Right lobe of liver (tissue), 6 donors: ENCODE measurements at regions not wholly inside any gene's neighbourhood (a gene's known extent, or its start where the extent isn't known, plus 50 kb on each side); places are given as distances from the start of the nearest gene placed in this dataset.
A peak's percentile ranks its signal among the peaks of the same experiment; 100 is the strongest.

Experiments
- ATAC-seq, 4 donors: fragments of 200-7000 bp; cut with Tn5 transposase; one replicate each; pipeline ENCODE4 v1.9.1; 2020; ENCODE audit warnings: mild to moderate bottlenecking in 4 of 4, moderate library complexity in 4 of 4
- DNase-seq, 3 donors: peaks; one replicate each; pipeline ENCODE4 v3.0.0-alpha.2; 2020
- H3K27ac ChIP-seq, 3 donors: fragments of 200-600 bp; one replicate each; pipeline ENCODE4 v1.8.0; 2022
- H3K27me3 ChIP-seq, 2 donors: fragments of 200-600 bp; one replicate each; pipeline ENCODE4 v1.8.0; 2022
- H3K36me3 ChIP-seq, 4 donors: fragments of 200-600 bp; sonication (generic) in 1 of 4; one replicate each; pipeline versions ENCODE4 v1.5.1 to v1.8.0; 2017 to 2022; ENCODE audit warnings: control low read depth in 1 of 4
- H3K4me1 ChIP-seq, 4 donors: fragments of 200-600 bp; sonication (generic) in 1 of 4; one replicate each; pipeline versions ENCODE4 v1.5.1 to v1.8.0; 2017 to 2022; ENCODE audit warnings: control low read depth in 1 of 4
- H3K4me3 ChIP-seq, 3 donors: fragments of 200-600 bp; one replicate each; pipeline ENCODE4 v1.8.0; 2022
- H3K9me3 ChIP-seq, 4 donors: fragments of 200-600 bp; sonication (generic) in 1 of 4; one replicate each; pipeline versions ENCODE4 v1.5.1 to v1.8.0; 2017 to 2022; ENCODE audit warnings: control low read depth in 1 of 4
- POLR2A ChIP-seq: fragments of 450-650 bp; IDR thresholded peaks from one replicate; pipeline ENCODE4 v1.6.1; 2017; ENCODE audit warnings: antibody characterized with exemption, mild to moderate bottlenecking
- WGBS: methylation state at CpG from one replicate; pipeline ENCODE4 v1.1.6; 2018; ENCODE audit warnings: low coverage, low lambda C conversion rate; ENCODE audit not compliant: insufficient coverage; ENCODE audit errors: missing lambda C conversion rate; 5-methylcytosine and 5-hydroxymethylcytosine counted together
- intact Hi-C, 2 donors: fragments of 100-400 bp; cut with DNase I; formaldehyde crosslinking; loops; one replicate each; pipeline versions ENCODE4 v1.11.2 to v1.14.1; 2022
- TF ChIP-seq, protein P1 (sequence below), 4 donors: fragments of 200-600 bp in 3 of 4; fragments of 450-650 bp in 1 of 4; IDR thresholded peaks; one replicate each; pipeline versions ENCODE4 v1.5.1 to v1.8.0; 2016 to 2022; ENCODE audit warnings: antibody characterized with exemption in 4 of 4, mild to moderate bottlenecking in 2 of 4
- donor health status: DM: no; HTN: yes; CAD: no.
- donor health status: DM: no; HTN: no; CAD: no.
- donor health status: DM: no; HTN: no; CAD: no.
- donor health status: DM: no; HTN: yes; CAD: no.
- donor health status: DM: no; HTN: yes; CAD: no.

DNA sequence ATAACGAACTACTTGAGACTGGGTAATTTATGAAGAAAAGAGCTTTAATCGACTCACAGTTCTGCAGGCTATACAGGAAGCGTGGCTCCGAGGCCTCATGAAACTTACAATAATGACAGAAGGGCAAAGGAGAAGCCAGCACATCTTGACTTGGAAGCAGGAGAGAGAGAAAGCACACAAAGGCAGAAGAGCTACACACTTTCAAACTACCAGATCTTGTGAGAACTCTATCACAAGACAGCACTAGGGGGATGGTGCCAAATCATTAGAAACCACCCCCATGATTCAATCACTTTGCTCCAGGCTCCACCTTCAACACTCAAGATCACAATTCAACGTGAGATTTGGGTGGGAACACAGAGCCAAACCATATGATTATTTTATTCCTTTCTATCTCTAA is 655.9 kb upstream of the SYT4 start:
- intact Hi-C loops: no loop called here
- WGBS: 67% methylated on average over 5 of the region's 5 CpGs
- Histone ChIP-seq H3K36me3 (no peaks in the 10 kb centered on the region), H3K27ac (no peak overlapping the region), H3K4me1 (no peaks in the 10 kb centered on the region), H3K27me3 (no peaks in the 10 kb centered on the region), H3K4me3 (no peak overlapping the region), H3K9me3 (no peaks in the 10 kb centered on the region)
- TF ChIP-seq POLR2A: no peak
- TF ChIP-seq, protein P1, sequence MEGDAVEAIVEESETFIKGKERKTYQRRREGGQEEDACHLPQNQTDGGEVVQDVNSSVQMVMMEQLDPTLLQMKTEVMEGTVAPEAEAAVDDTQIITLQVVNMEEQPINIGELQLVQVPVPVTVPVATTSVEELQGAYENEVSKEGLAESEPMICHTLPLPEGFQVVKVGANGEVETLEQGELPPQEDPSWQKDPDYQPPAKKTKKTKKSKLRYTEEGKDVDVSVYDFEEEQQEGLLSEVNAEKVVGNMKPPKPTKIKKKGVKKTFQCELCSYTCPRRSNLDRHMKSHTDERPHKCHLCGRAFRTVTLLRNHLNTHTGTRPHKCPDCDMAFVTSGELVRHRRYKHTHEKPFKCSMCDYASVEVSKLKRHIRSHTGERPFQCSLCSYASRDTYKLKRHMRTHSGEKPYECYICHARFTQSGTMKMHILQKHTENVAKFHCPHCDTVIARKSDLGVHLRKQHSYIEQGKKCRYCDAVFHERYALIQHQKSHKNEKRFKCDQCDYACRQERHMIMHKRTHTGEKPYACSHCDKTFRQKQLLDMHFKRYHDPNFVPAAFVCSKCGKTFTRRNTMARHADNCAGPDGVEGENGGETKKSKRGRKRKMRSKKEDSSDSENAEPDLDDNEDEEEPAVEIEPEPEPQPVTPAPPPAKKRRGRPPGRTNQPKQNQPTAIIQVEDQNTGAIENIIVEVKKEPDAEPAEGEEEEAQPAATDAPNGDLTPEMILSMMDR (IDR thresholded peaks at IDR 0.05): no peak
- ATAC-seq: no peak
- no peak for DNase-seq

DNA sequence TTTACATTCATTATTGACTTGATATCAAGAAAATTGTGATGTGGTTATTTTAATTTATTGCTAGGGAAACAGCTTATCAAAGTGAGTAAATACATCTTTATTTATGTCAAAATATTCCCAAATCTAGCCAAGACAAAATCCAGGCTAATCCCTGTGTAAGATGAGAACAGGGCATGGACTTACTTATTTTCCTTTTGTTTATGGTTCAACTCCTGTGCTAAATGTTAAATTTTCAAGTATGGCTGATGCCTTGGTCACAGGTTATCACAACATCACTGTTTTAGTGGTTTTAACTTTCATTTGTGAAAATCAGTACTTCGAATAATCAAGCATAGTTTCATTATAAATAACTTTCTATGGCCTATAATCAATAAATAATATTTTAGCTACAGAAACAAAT is 657.0 kb upstream of the SYT4 start:
- DNase-seq (no peak), ATAC-seq (no peak)
- no peaks in the 10 kb centered on the region for H3K36me3 ChIP-seq
- TF ChIP-seq, protein P1 (IDR thresholded peaks at IDR 0.05): no peak
- TF ChIP-seq POLR2A: no peak
- no peaks in the 10 kb centered on the region for H3K4me1 ChIP-seq
- intact Hi-C loops: no loop called here
- no peaks in the 10 kb centered on the region for H3K9me3 ChIP-seq
- no peak overlapping the region for H3K27ac ChIP-seq
- 59% methylated on average over 1 of the region's 1 CpG for WGBS
- H3K4me3 ChIP-seq: no peak overlapping the region
- H3K27me3 ChIP-seq: no peaks in the 10 kb centered on the region

DNA sequence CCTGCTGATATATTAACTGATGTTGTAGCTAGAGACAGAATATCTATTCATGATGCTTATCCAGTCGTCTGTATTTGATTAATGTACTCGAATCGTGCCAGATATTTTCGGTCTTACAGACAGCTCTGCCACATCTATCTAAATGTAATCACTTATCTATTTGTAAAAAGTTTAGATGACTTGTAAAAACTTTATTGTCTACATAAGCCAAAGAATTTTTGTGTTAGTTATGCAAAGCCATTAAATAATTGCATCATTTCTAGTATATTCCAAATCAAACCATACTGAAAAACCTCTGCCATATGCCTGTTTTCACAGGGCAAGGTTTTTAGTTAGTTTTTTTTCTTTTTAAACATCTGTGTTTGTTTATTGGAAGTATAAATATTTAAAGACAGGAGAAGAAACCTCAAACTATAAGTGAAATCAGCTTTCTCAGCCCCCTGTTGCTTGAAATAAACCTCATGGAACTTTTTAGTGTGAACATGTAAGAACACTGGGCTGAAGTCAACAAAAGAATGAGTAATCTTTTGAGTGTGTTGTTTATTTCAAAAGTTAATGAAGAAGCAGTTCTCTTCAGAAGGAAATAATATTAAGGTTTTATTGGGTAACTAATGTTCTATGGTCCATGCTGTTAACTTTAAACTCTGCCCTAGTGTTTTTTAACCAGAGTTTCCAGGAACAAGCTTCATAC is 657.6 kb upstream of the SYT4 start:
- ATAC-seq (peak in 2 of 4 donors; percentile 13 to 41), DNase-seq (no peak)
- Histone ChIP-seq H3K27me3 (no peaks in the 10 kb centered on the region), H3K4me3 (no peak overlapping the region), H3K9me3 (no peaks in the 10 kb centered on the region), H3K27ac (peak overlapping the region in 1 of 3 donors; percentile 35), H3K36me3 (no peaks in the 10 kb centered on the region), H3K4me1 (no peaks in the 10 kb centered on the region)
- intact Hi-C loops: no loop called here
- WGBS: 48% methylated on average over 4 of the region's 4 CpGs
- TF ChIP-seq, protein P1 (IDR thresholded peaks at IDR 0.05): no peak
- no peak for TF ChIP-seq POLR2A

DNA sequence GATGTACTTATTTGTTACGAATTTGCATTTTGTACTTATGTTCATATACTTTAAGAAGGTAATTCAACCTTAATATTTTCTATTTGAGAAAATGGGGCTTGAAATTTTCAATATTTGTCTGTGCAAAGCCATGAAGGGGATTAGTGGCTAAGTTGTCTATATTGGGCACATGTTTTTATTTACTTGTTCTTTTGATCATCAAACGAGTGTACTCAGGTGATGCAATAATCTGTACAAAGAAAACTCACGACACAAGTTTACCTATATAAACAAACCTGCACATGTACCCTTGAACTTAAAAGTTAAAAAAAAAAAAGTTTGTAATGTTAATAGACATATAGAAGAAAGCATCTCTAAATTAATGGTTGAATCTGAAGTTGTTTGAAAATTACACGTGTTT is 658.9 kb upstream of the SYT4 start:
- DNase-seq (no peak), ATAC-seq (peak in 2 of 4 donors; percentile 40 to 56)
- H3K9me3 ChIP-seq: no peaks in the 10 kb centered on the region
- no peak for TF ChIP-seq POLR2A
- TF ChIP-seq, protein P1 (IDR thresholded peaks at IDR 0.05): no peak
- WGBS: 49% methylated on average over 4 of the region's 4 CpGs
- no peaks in the 10 kb centered on the region for H3K4me1 ChIP-seq
- no peaks in the 10 kb centered on the region for H3K36me3 ChIP-seq
- no peak overlapping the region for H3K4me3 ChIP-seq
- intact Hi-C loops: no loop called here
- H3K27me3 ChIP-seq: no peaks in the 10 kb centered on the region
- H3K27ac ChIP-seq: no peak overlapping the region
